GM23338 (cell line): ENCODE measurements at regions not wholly inside any gene's neighbourhood (a gene's known extent, or its start where the extent isn't known, plus 50 kb on each side); places are given as distances from the start of the nearest gene placed in this dataset.

Source experiments
- CREB1 ChIP-seq: fragments of 250-450 bp; sonication (Bioruptor Pico); IDR thresholded peaks from 2 replicates; pipeline ENCODE4 v1.5.0; 2020; ENCODE audit warnings: low read depth, mild to moderate bottlenecking, moderate library complexity
- CTCF ChIP-seq, 2 experiments: fragments of 200-600 bp in 1 of 2; sonication (generic) in 1 of 2; conservative IDR thresholded peaks; 2 replicates each; pipeline versions ENCODE4 v1.5.1 to v1.6.1; 2016 to 2017; ENCODE audit warnings: antibody characterized with exemption in 2 of 2, low read depth in 2 of 2, mild to moderate bottlenecking in 2 of 2, moderate library complexity in 1 of 2
- EZH2 ChIP-seq: fragments of 200-600 bp; sonication (generic); IDR thresholded peaks from one replicate; pipeline ENCODE4 v1.8.0; 2017; ENCODE audit warnings: antibody characterized with exemption, mild to moderate bottlenecking, low read depth; ENCODE audit not compliant: unreplicated experiment
- EZH2phosphoT487 ChIP-seq: fragments of 200-600 bp; sonication (generic); IDR thresholded peaks from one replicate; pipeline ENCODE4 v1.8.1; 2018; ENCODE audit warnings: antibody characterized with exemption; ENCODE audit not compliant: unreplicated experiment
- JUNB ChIP-seq: IDR thresholded peaks from one replicate; pipeline ENCODE4 v1.6.1; 2016; ENCODE audit warnings: antibody characterized with exemption; ENCODE audit not compliant: unreplicated experiment
- POLR2AphosphoS5 ChIP-seq: IDR thresholded peaks from 2 replicates; pipeline ENCODE4 v1.6.1; 2016; ENCODE audit warnings: antibody characterized with exemption, low read depth
- REST ChIP-seq: IDR thresholded peaks from one replicate; pipeline ENCODE4 v1.6.1; 2018; ENCODE audit warnings: antibody characterized with exemption; ENCODE audit not compliant: unreplicated experiment
- ZNF114 ChIP-seq: fragments of 250-450 bp; sonication (Bioruptor Pico); IDR thresholded peaks from 2 replicates; pipeline ENCODE4 v1.5.0; 2020; ENCODE audit warnings: mild to moderate bottlenecking, moderate library complexity
- ZNF462 ChIP-seq: fragments of 250-450 bp; sonication (Bioruptor Pico); IDR thresholded peaks from 2 replicates; pipeline ENCODE4 v1.5.0; 2020; ENCODE audit warnings: mild to moderate bottlenecking, moderate library complexity

- TF ChIP-seq CTCF (conservative IDR thresholded peaks at IDR 0.05; ENCODE audit: low read depth in 2 of 2), result no peak
- no peak for TF ChIP-seq EZH2
- TF ChIP-seq POLR2AphosphoS5, result no peak
- TF ChIP-seq CREB1 (CRISPR knock-in tag), result no peak
- TF ChIP-seq EZH2phosphoT487, result no peak
- TF ChIP-seq REST, result no peak
- no peak for TF ChIP-seq JUNB
- TF ChIP-seq ZNF114 (CRISPR knock-in tag), result no peak
- TF ChIP-seq ZNF462 (CRISPR knock-in tag), result no peak
Observed at GRCh38 chr2:181818058-181818680, 73.4 kb upstream of the ITPRID2 start.
